ENCODE measurements at regions not wholly inside any gene's neighbourhood (a gene's known extent, or its start where the extent isn't known, plus 50 kb on each side); places are given as distances from the start of the nearest gene placed in this dataset.

DNA sequence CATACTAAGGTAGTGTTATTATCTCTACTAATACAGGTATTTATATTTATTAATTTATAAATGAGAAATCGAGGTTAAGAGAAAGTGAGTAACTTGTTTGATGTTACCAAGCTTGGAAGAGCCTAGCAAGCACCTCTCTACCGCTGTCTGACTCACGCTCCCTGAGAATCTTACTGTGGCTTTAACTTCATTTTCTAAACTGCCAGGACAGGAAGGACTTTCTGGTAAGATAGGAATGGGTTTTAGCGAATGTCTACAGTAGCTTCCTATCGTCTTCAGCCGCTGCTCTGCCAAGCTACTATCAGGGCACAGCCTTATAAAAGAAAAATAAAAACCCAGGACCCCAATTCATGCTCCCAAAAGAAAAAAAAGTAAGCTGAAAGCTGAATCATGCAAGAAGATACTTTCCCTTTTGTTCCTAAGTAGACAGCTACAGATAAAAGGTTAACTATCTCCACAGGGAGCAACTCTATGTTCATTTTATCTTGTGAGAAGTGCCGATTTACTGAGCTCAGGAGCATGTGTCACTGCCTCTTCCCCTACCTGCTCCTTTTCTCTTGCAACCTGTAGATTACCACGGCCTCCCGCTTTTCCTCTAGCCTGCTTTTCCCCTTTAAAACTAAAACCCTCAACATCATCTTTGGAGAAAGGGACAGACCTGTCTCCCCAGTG is 60.2 kb downstream of the THNSL1 start:
- H3K4me3 ChIP-seq (ENCODE audit: control insufficient read depth, low read depth, low read length) = no peak overlapping the region
- TF ChIP-seq, protein P1, sequence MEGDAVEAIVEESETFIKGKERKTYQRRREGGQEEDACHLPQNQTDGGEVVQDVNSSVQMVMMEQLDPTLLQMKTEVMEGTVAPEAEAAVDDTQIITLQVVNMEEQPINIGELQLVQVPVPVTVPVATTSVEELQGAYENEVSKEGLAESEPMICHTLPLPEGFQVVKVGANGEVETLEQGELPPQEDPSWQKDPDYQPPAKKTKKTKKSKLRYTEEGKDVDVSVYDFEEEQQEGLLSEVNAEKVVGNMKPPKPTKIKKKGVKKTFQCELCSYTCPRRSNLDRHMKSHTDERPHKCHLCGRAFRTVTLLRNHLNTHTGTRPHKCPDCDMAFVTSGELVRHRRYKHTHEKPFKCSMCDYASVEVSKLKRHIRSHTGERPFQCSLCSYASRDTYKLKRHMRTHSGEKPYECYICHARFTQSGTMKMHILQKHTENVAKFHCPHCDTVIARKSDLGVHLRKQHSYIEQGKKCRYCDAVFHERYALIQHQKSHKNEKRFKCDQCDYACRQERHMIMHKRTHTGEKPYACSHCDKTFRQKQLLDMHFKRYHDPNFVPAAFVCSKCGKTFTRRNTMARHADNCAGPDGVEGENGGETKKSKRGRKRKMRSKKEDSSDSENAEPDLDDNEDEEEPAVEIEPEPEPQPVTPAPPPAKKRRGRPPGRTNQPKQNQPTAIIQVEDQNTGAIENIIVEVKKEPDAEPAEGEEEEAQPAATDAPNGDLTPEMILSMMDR (IDR thresholded peaks at IDR 0.05; ENCODE audit: control insufficient read depth, insufficient read depth, low read depth, low read length, missing control alignments) = no peak
- DNase-seq (ENCODE audit: low read depth) = no peak

DNA sequence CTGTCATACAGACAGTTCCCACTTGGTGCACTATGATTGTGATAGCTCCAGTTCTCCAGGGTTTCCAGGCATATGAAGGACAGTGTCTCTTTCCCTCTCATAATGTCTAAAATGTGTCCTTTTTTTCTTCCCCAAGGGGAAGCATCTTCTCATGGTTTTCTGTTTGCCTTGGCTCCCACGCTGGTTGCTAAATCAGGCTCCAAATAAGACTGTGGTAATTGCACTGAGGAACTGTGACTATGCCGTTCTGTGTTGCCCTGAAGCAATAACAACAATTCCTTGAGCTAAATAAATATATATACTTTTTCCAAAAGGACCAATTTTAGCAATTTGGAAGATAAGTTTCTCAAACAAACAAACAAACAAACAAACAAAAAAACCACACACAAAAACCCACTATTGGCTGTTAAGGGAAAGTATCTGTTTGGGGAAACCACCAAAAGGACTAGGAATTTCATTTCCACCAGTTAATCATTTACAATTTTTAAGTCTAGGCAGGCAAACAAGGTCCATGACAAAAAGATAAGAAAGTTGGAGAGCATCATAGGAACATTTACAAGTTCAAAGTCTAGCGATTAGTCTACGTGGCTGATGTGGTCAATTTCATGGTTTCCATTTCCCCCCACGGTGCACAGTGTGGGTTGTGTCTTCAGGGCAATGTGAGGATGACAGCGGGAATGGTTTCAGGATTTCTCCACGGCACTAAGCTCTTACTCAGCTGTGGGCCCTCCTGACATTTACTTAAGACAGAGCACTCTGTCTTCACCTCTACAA is 62.4 kb downstream of the THNSL1 start:
- TF ChIP-seq, protein P1 (IDR thresholded peaks at IDR 0.05; ENCODE audit: control insufficient read depth, insufficient read depth, low read depth, low read length, missing control alignments) = no peak
- no peak overlapping the region for H3K4me3 ChIP-seq (ENCODE audit: control insufficient read depth, low read depth, low read length)
- DNase-seq (ENCODE audit: low read depth) = peak; percentile 8

DNA sequence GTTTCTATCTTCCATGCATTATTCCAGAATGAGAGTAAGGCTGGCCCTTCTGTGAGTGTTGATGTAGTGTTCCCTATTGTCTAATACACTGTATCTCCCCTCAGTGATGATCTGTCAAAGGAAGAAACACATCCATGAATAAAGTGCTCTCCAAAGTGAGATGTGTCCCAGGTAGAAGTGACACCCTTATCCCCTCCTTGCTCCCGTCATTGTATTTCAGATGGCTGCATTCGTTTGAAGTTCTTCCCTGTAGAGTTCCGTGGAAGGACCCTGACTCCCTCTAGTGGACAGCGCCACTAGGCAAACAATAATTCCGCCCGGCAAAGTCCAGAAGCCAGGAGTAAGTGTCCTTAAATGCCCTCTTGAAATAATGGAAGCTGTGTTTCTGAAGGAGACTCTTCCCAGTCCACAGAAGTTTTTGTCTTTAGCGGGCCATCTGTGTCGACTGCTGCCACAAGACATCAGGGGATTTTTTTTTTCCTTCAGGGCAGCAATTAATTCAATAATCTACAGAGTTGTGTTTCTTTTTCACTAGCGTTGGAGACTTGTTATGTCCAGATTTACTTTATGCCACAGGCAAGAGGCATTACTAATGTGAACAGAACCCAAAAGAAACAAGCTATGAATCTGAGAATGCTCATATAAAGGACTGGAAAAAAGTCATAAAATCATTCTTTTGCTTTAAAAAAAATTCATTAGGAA is 64.6 kb downstream of the THNSL1 start:
- DNase-seq (ENCODE audit: low read depth) = peak; percentile 72
- H3K4me3 ChIP-seq (ENCODE audit: control insufficient read depth, low read depth, low read length) = no peak overlapping the region
- TF ChIP-seq, protein P1 (IDR thresholded peaks at IDR 0.05; ENCODE audit: control insufficient read depth, insufficient read depth, low read depth, low read length, missing control alignments) = peak; percentile 96

DNA sequence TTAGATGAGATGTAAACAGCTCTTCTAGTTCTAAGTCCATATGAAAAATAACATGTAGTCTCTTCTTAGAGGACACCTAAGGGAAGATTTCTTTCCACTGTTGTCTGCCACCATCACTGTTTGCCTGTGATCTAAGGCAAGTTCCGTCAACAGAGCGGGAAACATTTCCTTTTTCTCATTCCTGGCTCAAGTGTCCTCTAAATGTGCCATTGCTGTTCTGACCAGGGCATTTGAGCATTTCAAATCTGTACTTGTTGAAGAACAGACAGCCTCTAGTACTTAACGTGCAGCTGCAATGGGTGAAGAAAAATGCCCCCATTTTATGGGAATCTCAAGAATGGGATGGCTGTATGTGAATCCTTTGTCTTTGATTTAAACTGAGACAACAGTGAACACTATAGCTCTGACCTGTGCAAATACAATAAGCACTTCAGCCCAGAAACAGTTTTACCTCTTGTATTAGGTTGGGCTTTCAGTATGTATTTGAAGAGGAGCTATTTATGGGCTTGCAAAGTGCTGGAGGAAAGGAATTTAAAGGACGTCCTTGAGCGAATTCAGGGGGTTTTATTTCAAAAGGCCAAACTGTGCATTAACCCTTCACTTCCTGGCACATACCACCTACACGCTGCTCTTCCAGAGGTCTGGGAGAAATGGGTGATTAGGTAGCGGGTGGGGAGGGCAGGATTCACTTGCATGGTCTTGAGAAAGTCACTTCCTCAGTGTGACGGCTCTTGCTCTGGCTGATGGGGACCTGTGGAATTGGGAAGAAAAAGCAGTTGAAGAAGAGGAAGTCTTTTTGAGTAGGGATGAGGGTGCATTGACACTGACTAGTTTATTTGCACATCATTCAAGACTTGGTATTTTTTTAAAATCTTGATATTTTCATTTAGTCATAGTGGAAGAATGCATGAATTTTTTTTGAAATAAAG is 66.1 kb downstream of the THNSL1 start:
- TF ChIP-seq, protein P1 (IDR thresholded peaks at IDR 0.05; ENCODE audit: control insufficient read depth, insufficient read depth, low read depth, low read length, missing control alignments) = no peak
- H3K4me3 ChIP-seq (ENCODE audit: control insufficient read depth, low read depth, low read length) = no peak overlapping the region
- DNase-seq (ENCODE audit: low read depth) = no peak

DNA sequence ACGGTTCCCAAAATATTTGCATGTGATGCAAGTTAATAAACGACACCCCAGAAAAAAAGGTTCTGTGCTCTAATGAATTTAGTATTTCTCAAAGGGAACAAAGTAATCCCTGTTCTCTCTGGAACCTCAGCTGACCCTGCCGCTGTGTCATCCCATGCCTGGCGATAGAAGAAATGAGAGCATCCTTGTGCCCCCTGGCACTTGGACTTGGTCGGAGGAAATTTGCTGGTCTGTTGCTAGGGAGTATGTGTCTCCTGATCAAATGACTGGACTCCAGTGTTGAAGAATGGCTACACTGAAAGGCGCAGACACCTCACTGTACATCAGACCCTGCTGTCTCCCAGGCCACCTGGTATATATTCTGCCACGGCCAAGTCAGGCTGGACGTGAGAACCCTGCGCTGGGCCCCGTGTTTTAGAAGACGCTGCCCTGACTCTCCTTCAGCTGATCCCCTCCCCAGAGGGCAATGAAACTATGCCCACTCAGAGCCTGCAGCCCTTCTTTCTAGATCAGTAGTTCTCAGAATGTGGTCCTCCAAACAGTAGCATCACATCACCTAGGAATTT is 67.2 kb downstream of the THNSL1 start:
- DNase-seq (ENCODE audit: low read depth) = no peak
- no peak overlapping the region for H3K4me3 ChIP-seq (ENCODE audit: control insufficient read depth, low read depth, low read length)
- TF ChIP-seq, protein P1 (IDR thresholded peaks at IDR 0.05; ENCODE audit: control insufficient read depth, insufficient read depth, low read depth, low read length, missing control alignments) = no peak
